BJ (cell line): ENCODE measurements at regions not wholly inside any gene's neighbourhood (a gene's known extent, or its start where the extent isn't known, plus 50 kb on each side); places are given as distances from the start of the nearest gene placed in this dataset.

Experiments
- CTCF ChIA-PET: fragments of 350-600 bp; formaldehyde crosslinking; extraction: SDS; loops from one replicate; lab custom pipeline; 2021; ENCODE audit warnings: antibody characterized with exemption, inconsistent platforms; lab: Yijun Ruan, JAX
- POLR2A ChIA-PET: fragments of 300-600 bp; sonication (Branson Sonifier 250); formaldehyde crosslinking; extraction: SDS; loops from one replicate; lab custom pipeline; 2021; ENCODE audit warnings: antibody characterized with exemption; lab: Charles Lee
- DNase-seq: peaks from one replicate; pipeline ENCODE4 v3.0.0-alpha.2; 2011; ENCODE audit warnings: low read depth
- H3K27me3 ChIP-seq: 2 replicates; pipeline ENCODE4 v1.6.0; 2011; ENCODE audit warnings: low read length; ENCODE audit not compliant: control insufficient read depth, insufficient read depth
- H3K36me3 ChIP-seq: 2 replicates; pipeline ENCODE4 v1.5.1; 2011; ENCODE audit warnings: low read length; ENCODE audit not compliant: control insufficient read depth, insufficient read depth
- H3K4me3 ChIP-seq: 2 replicates; pipeline ENCODE4 v1.5.1; 2011; ENCODE audit warnings: low read depth, mild to moderate bottlenecking, control low read depth, low read length
- CTCF ChIP-seq: IDR thresholded peaks from 2 replicates; pipeline ENCODE4 v1.5.1; 2011; ENCODE audit warnings: low read depth, mild to moderate bottlenecking, control low read depth, inconsistent platforms, low read length, moderate library complexity; ENCODE audit not compliant: insufficient read depth

- ChIA-PET CTCF (no interaction called here), POLR2A (no interaction called here)
- Histone ChIP-seq H3K4me3 (no peak overlapping the region), H3K27me3 (no peaks in the 10 kb centered on the region), H3K36me3 (no peaks in the 10 kb centered on the region)
- no peak for DNase-seq
- TF ChIP-seq CTCF: no peak
Observed at GRCh38 chr5:166649676-166650075, 1641.8 kb upstream of the WWC1 start.

GRCh38 chr5:166651234-166651633, 1640.2 kb upstream of the WWC1 start:
- CTCF ChIA-PET: no interaction called here
- Histone ChIP-seq H3K27me3 (no peaks in the 10 kb centered on the region), H3K36me3 (no peaks in the 10 kb centered on the region), H3K4me3 (no peak overlapping the region)
- POLR2A ChIA-PET: no interaction called here
- TF ChIP-seq CTCF: no peak
- no peak for DNase-seq

GRCh38 chr5:166671811-166672210, 1619.6 kb upstream of the WWC1 start:
- Histone ChIP-seq H3K36me3 (no peaks in the 10 kb centered on the region), H3K4me3 (no peak overlapping the region), H3K27me3 (no peaks in the 10 kb centered on the region)
- ChIA-PET POLR2A (no interaction called here), CTCF (no interaction called here)
- DNase-seq: no peak
- no peak for TF ChIP-seq CTCF

GRCh38 chr5:166672431-166672830, 1619.0 kb upstream of the WWC1 start:
- CTCF ChIA-PET: no interaction called here
- POLR2A ChIA-PET: no interaction called here
- Histone ChIP-seq H3K4me3 (no peak overlapping the region), H3K36me3 (no peaks in the 10 kb centered on the region), H3K27me3 (no peaks in the 10 kb centered on the region)
- no peak for TF ChIP-seq CTCF
- no peak for DNase-seq

- no peak for DNase-seq
- ChIA-PET CTCF (no interaction called here), POLR2A (no interaction called here)
- Histone ChIP-seq H3K36me3 (no peaks in the 10 kb centered on the region), H3K4me3 (no peak overlapping the region), H3K27me3 (no peaks in the 10 kb centered on the region)
- TF ChIP-seq CTCF: no peak
Observed at GRCh38 chr5:166677891-166678290, 1613.6 kb upstream of the WWC1 start.
